Endodermal cell (in vitro differentiated cells): ENCODE measurements at regions not wholly inside any gene's neighbourhood (a gene's known extent, or its start where the extent isn't known, plus 50 kb on each side); places are given as distances from the start of the nearest gene placed in this dataset.

Source experiments
- DNase-seq: peaks from one replicate; pipeline ENCODE4 v3.0.0-alpha.2; 2017
- H3K27ac ChIP-seq: 2 replicates; pipeline ENCODE4 v1.5.1; 2013; ENCODE audit warnings: mild to moderate bottlenecking, low read depth, low read length, moderate library complexity
- H3K27me3 ChIP-seq: 2 replicates; pipeline ENCODE4 v1.6.1; 2013; ENCODE audit warnings: mild to moderate bottlenecking, low read length, moderate library complexity; ENCODE audit not compliant: insufficient read depth, control insufficient read depth, poor library complexity, severe bottlenecking
- H3K36me3 ChIP-seq: 2 replicates; pipeline ENCODE4 v1.7.0; 2013; ENCODE audit warnings: mild to moderate bottlenecking, low read length, moderate library complexity; ENCODE audit not compliant: control insufficient read depth, insufficient read depth
- H3K4me1 ChIP-seq: one replicate; pipeline ENCODE4 v1.7.0; 2013; ENCODE audit warnings: low read length; ENCODE audit not compliant: control insufficient read depth, insufficient read depth
- H3K4me3 ChIP-seq: 2 replicates; pipeline ENCODE4 v1.5.1; 2013; ENCODE audit warnings: mild to moderate bottlenecking, low read length, moderate library complexity
- H3K9ac ChIP-seq: 2 replicates; pipeline ENCODE4 v1.6.1; 2013; ENCODE audit warnings: mild to moderate bottlenecking, low read length, moderate library complexity; ENCODE audit not compliant: poor library complexity, severe bottlenecking; ENCODE audit errors: extremely low read depth
- H3K9me3 ChIP-seq: 2 replicates; pipeline ENCODE4 v1.6.1; 2013; ENCODE audit warnings: mild to moderate bottlenecking, low read length, moderate library complexity; ENCODE audit not compliant: control insufficient read depth
- H3K27ac Mint-ChIP-seq: 2 replicates; pipeline ENCODE4 v1.8.0; 2020; ENCODE audit warnings: mixed read lengths
- H3K27me3 Mint-ChIP-seq: 2 replicates; pipeline ENCODE4 v1.8.0; 2021; ENCODE audit warnings: mild to moderate bottlenecking, mixed read lengths; ENCODE audit not compliant: insufficient read depth
- H3K36me3 Mint-ChIP-seq: 2 replicates; pipeline ENCODE4 v1.8.0; 2020; ENCODE audit warnings: low read depth, mixed read lengths
- H3K4me1 Mint-ChIP-seq: 2 replicates; pipeline ENCODE4 v1.8.0; 2020; ENCODE audit warnings: mixed read lengths
- H3K4me3 Mint-ChIP-seq: 2 replicates; pipeline ENCODE4 v1.8.0; 2020; ENCODE audit warnings: mild to moderate bottlenecking, moderate library complexity, mixed read lengths
- H3K9me3 Mint-ChIP-seq: 2 replicates; pipeline ENCODE4 v1.8.0; 2020; ENCODE audit warnings: mild to moderate bottlenecking, mixed read lengths
- CTCF ChIP-seq: fragments of 200-600 bp; sonication (generic); conservative IDR thresholded peaks from 2 replicates; pipeline ENCODE4 v1.5.0; 2021; ENCODE audit warnings: antibody characterized with exemption, mild to moderate bottlenecking
- WGBS, 2 experiments: methylation state at CpG; one replicate each; pipeline versions ENCODE4 v1.1.5 to v1.1.7; 2013; ENCODE audit warnings: missing lambda C conversion rate in 2 of 2, mixed read lengths in 1 of 2; ENCODE audit not compliant: insufficient coverage in 1 of 2, insufficient read length in 1 of 2; 5-methylcytosine and 5-hydroxymethylcytosine counted together

- Histone ChIP-seq H3K4me3 (no peak overlapping the region), H3K4me1 (no peaks in the 10 kb centered on the region), H3K36me3 (no peaks in the 10 kb centered on the region), H3K27ac (no peak overlapping the region), H3K27me3 (no peaks in the 10 kb centered on the region), H3K9ac (no peak overlapping the region), H3K9me3 (no peaks in the 10 kb centered on the region)
- Mint-ChIP-seq H3K36me3 (no peaks in the 10 kb centered on the region), H3K4me1 (no peaks in the 10 kb centered on the region), H3K27me3 (peaks cover 4% of the 10 kb centered on the region), H3K4me3 (no peak overlapping the region), H3K9me3 (peaks cover 1% of the 10 kb centered on the region), H3K27ac (no peak overlapping the region)
- 95 to 98% methylated on average over 7 of the region's 7 CpGs for WGBS, 2 experiments
- no peak for DNase-seq
- TF ChIP-seq CTCF = no peak
Measured at GRCh38 chr2:22850310-22850709, 534.7 kb upstream of the KLHL29 start.

GRCh38 chr2:22854588-22854987 lies 530.4 kb upstream of the KLHL29 start:
- no peaks in the 10 kb centered on the region for H3K36me3 Mint-ChIP-seq

GRCh38 chr2:22855081-22855480 lies 529.9 kb upstream of the KLHL29 start:
- WGBS, 2 experiments = 99 to 100% methylated on average over 3 of the region's 3 CpGs
- no peak for TF ChIP-seq CTCF
- peaks cover 4% of the 10 kb centered on the region for H3K9me3 Mint-ChIP-seq
- H3K27me3 Mint-ChIP-seq = peaks cover 4% of the 10 kb centered on the region
- Histone ChIP-seq H3K36me3 (no peaks in the 10 kb centered on the region), H3K27me3 (no peaks in the 10 kb centered on the region), H3K4me1 (no peaks in the 10 kb centered on the region), H3K9me3 (peaks cover 2% of the 10 kb centered on the region), H3K9ac (no peak overlapping the region), H3K27ac (peak overlapping the region; percentile 85), H3K4me3 (no peak overlapping the region)
- DNase-seq = no peak
- no peaks in the 10 kb centered on the region for H3K4me1 Mint-ChIP-seq
- no peak overlapping the region for H3K27ac Mint-ChIP-seq
- H3K36me3 Mint-ChIP-seq = no peaks in the 10 kb centered on the region
- no peak overlapping the region for H3K4me3 Mint-ChIP-seq

More at GRCh38 chr2:22854588-22854987, 530.4 kb upstream of the KLHL29 start:
- Mint-ChIP-seq H3K4me1 (no peaks in the 10 kb centered on the region), H3K9me3 (peaks cover 3% of the 10 kb centered on the region), H3K27me3 (peaks cover 4% of the 10 kb centered on the region), H3K27ac (no peak overlapping the region), H3K4me3 (no peak overlapping the region)
- H3K9ac ChIP-seq = no peak overlapping the region
- 76 to 87% methylated on average over 2 to 3 of the region's 3 CpGs for WGBS, 2 experiments
- no peaks in the 10 kb centered on the region for H3K9me3 ChIP-seq
- no peaks in the 10 kb centered on the region for H3K36me3 ChIP-seq
- no peak for DNase-seq
- peak overlapping the region; percentile 85 for H3K27ac ChIP-seq
- H3K4me1 ChIP-seq = no peaks in the 10 kb centered on the region
- no peak for TF ChIP-seq CTCF
- H3K27me3 ChIP-seq = no peaks in the 10 kb centered on the region
- H3K4me3 ChIP-seq = no peak overlapping the region
